ENCODE measurements at regions not wholly inside any gene's neighbourhood (a gene's known extent, or its start where the extent isn't known, plus 50 kb on each side); places are given as distances from the start of the nearest gene placed in this dataset.
"Not testable (repeated sequence)": the region's sequence is repeated elsewhere in the genome, so short reads cannot be mapped to it uniquely, and the experiment has no call there.

DNA sequence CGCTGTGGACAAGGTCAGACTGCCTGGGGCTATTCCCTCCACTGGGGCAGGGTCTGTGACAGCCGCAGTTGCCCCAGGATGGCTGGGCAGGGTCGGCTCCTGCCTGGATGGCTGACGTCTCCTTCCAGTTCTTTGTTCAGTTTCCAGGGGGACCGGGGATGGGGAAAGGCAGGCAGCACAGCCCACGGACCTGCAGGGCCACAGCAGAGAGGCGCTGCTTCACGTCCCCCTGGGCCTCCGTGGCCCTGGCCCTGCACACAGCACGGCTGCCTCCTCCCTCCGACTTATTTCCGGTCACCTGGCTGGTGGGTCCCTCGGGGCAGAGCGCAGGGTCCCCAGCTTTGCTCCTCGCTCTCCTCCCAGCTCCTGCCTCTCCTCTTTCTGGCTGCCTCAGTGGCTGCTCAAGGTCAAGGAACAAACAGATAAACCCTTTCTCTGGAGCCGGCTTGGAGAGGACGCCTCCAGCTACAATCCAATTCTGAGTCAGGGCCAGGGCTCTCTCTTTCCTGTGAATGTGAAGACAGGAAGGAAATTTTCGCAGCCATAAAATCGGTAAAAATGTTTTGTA lies 169.7 kb downstream of the C9orf50 start:
- H3K4me3 ChIP-seq = no peak overlapping the region
- no peak for TF ChIP-seq POLR2A (IDR thresholded peaks at IDR 0.05)
- TF ChIP-seq, protein P1, sequence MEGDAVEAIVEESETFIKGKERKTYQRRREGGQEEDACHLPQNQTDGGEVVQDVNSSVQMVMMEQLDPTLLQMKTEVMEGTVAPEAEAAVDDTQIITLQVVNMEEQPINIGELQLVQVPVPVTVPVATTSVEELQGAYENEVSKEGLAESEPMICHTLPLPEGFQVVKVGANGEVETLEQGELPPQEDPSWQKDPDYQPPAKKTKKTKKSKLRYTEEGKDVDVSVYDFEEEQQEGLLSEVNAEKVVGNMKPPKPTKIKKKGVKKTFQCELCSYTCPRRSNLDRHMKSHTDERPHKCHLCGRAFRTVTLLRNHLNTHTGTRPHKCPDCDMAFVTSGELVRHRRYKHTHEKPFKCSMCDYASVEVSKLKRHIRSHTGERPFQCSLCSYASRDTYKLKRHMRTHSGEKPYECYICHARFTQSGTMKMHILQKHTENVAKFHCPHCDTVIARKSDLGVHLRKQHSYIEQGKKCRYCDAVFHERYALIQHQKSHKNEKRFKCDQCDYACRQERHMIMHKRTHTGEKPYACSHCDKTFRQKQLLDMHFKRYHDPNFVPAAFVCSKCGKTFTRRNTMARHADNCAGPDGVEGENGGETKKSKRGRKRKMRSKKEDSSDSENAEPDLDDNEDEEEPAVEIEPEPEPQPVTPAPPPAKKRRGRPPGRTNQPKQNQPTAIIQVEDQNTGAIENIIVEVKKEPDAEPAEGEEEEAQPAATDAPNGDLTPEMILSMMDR (IDR thresholded peaks at IDR 0.05 in 4 of 5, conservative IDR thresholded peaks at IDR 0.05 in 1 of 5) = no peak
- no peaks in the 10 kb centered on the region for H3K27me3 ChIP-seq
- DNase-seq (no peak), ATAC-seq (peak; percentile 33 to 39)
- no peaks in the 10 kb centered on the region for H3K9me3 ChIP-seq
- no peaks in the 10 kb centered on the region for H3K36me3 ChIP-seq
- H3K27ac ChIP-seq = peak overlapping the region; percentile 11 to 66 (median 60)
- intact Hi-C loops (cut with DNase I; ENCODE audit: low total_unique reads) = no loop called here
- in situ Hi-C loops (cut with MboI; ENCODE audit: low sequenced_read_pairs in 4 of 4) = loop anchor here in 1 of 4 donors (25.0 kb wide), 1 partner anchor 111 kb away; no protein-coding TSS in a partner anchor
- H3K4me1 ChIP-seq = peaks cover 7 to 10% of the 10 kb centered on the region in 2 donors

DNA sequence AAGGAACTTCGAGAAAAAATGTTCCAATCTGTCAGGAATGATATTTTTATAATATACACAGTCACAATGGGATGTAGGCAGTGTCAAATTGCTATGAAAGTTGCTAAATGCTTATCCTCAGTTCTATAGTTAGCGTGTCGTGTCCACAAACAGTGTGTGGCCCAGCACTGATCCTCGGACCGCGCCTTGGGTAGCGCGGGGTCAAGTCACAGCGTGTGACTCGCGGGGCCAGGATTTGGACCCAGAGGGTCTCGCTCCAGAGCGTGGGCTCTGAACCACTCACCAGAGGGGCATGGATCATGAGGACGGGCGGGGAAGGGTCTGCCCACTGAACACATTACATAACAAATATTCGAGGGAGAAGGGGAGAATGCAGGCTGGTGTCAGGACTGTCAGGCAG lies 171.8 kb downstream of the C9orf50 start:
- no peak overlapping the region for H3K27ac ChIP-seq
- no peaks in the 10 kb centered on the region for H3K9me3 ChIP-seq
- no peaks in the 10 kb centered on the region for H3K27me3 ChIP-seq
- H3K4me3 ChIP-seq = no peak overlapping the region
- no peak for TF ChIP-seq POLR2A (IDR thresholded peaks at IDR 0.05)
- TF ChIP-seq, protein P1 (IDR thresholded peaks at IDR 0.05 in 4 of 5, conservative IDR thresholded peaks at IDR 0.05 in 1 of 5) = no peak
- peaks cover 7 to 10% of the 10 kb centered on the region in 2 donors for H3K4me1 ChIP-seq
- in situ Hi-C loops (cut with MboI; ENCODE audit: low sequenced_read_pairs in 4 of 4) = no loop called here
- H3K36me3 ChIP-seq = no peaks in the 10 kb centered on the region
- intact Hi-C loops (cut with DNase I; ENCODE audit: low total_unique reads) = no loop called here
- DNase-seq (no peak), ATAC-seq (no peak)

DNA sequence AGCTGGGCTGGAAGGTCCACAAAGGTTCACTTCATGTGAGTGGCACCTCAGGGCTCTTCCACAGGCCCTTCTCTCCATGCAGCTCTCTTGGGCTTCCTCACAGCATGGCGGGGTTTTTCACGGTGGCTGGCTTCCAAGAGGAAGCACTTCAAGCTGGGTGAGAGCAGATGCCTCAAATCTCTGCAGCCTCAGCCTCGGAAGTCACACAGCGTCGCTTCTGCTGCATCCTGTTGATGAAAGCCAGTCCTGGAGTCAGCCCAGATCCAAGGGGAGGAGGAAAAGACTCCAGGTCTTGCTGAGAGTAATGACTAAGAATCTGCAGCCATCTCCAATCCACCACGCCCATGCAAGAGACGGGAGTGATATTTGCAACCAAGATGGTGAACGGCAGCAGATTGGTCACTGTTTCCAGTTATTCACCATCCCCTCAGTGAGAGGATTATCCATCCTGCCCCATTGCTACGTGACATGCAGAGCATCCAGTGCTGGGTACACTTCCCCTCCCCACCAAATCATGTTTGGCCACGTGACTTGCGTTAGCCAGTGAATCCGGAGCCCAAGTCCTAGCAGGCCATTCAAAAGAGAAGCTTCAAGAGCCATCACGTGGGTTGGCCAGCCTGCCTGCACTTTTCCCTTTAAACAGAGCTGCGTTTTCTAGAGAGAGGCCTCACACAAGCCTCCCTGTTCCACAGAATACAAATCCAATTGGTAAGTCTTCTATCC lies 173.9 kb downstream of the C9orf50 start:
- DNase-seq = no peak
- Histone ChIP-seq H3K27ac (no peak overlapping the region), H3K27me3 (no peaks in the 10 kb centered on the region), H3K36me3 (no peaks in the 10 kb centered on the region), H3K9me3 (no peaks in the 10 kb centered on the region), H3K4me1 (peaks cover 7 to 10% of the 10 kb centered on the region in 2 donors), H3K4me3 (no peak overlapping the region)
- in situ Hi-C loops (cut with MboI; ENCODE audit: low sequenced_read_pairs in 4 of 4) = no loop called here
- TF ChIP-seq POLR2A (IDR thresholded peaks at IDR 0.05) = no peak
- TF ChIP-seq, protein P1 (IDR thresholded peaks at IDR 0.05 in 4 of 5, conservative IDR thresholded peaks at IDR 0.05 in 1 of 5) = no peak
- no peak for ATAC-seq
- intact Hi-C loops (cut with DNase I; ENCODE audit: low total_unique reads) = no loop called here

DNA sequence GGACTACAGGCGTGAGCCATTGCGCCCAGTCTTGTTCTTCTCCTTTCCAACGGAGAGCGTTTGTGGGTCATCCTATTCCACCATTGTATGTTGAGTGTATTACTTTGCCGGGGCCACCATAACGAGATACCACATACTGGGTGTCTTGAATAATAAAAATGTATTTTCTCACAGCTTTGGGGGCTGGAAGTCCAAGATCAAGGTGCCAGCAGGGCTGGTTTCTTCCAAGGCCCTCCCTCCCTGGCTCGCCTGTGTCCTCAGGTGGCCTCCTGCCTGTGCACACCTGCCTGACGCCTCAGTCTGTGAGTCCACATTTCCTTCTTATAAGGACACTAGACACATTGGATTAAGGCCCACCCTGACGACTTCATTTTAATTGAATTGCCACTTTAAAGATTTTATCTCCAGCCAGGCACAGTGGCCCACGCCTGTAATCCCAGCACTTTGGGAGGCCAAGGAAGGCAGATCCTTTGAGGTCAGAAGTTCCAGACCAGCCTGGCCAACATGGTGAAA lies 175.1 kb downstream of the C9orf50 start:
- TF ChIP-seq, protein P1 (IDR thresholded peaks at IDR 0.05 in 4 of 5, conservative IDR thresholded peaks at IDR 0.05 in 1 of 5) = no peak
- Histone ChIP-seq H3K4me3 (no peak overlapping the region), H3K9me3 (no peaks in the 10 kb centered on the region), H3K27me3 (no peaks in the 10 kb centered on the region), H3K36me3 (no peaks in the 10 kb centered on the region), H3K27ac (no peak overlapping the region), H3K4me1 (peaks cover 0 to under 1% of the 10 kb centered on the region in 2 donors)
- DNase-seq = no peak
- intact Hi-C loops (cut with DNase I; ENCODE audit: low total_unique reads) = no loop called here
- no peak for ATAC-seq
- in situ Hi-C loops (cut with MboI; ENCODE audit: low sequenced_read_pairs in 4 of 4) = no loop called here

DNA sequence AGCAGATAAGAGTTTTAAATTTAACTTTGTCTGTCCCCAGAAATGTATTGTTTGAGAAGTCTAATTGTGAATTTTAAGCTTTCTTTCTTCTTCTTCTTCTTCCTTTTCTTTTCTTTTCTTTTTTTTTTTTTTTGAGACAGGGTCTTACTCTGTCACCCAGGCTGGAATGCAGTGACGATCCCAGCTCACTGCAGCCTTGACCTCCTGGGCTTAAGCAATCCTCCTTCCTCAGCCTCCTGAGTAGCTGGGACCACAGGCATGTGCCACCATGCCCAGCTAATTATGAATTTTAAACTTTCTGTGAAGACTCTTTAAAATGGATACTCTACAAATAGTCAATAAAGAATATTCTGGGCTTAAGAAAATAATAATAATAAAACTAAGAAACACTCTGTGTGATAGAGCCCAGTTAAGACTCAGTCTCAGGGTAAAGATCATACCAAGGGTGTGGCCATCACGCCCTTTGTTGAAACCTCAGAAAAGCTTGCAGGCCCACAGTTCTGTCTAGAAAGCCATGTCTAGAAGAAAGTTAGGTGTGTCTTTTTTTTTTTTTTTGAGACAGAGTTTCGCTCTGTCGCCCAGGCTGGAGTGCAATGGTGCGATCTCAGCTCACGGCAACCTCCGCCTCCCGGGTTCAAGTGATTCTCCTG lies 177.3 kb downstream of the C9orf50 start:
- intact Hi-C loops (cut with DNase I; ENCODE audit: low total_unique reads); H3K9me3 ChIP-seq; H3K27ac ChIP-seq; in situ Hi-C loops (cut with MboI; ENCODE audit: low sequenced_read_pairs in 4 of 4); ATAC-seq; H3K27me3 ChIP-seq; DNase-seq; H3K4me3 ChIP-seq; H3K4me1 ChIP-seq; H3K36me3 ChIP-seq: not testable (repeated sequence)
